Gastrocnemius medialis (tissue), 4 donors: ENCODE measurements at regions not wholly inside any gene's neighbourhood (a gene's known extent, or its start where the extent isn't known, plus 50 kb on each side); places are given as distances from the start of the nearest gene placed in this dataset.
"Not testable (repeated sequence)": the region's sequence is repeated elsewhere in the genome, so short reads cannot be mapped to it uniquely, and the experiment has no call there.

Source experiments
- CTCF ChIP-seq, 5 experiments: fragments of 450-650 bp in 3 of 5; fragments of 200-600 bp in 2 of 5; sonication (generic) in 2 of 5; IDR thresholded peaks in 4 of 5; conservative IDR thresholded peaks in 1 of 5; 1 replicate in 4 of 5; 2 replicates in 1 of 5; pipeline ENCODE4 v1.5.1; 2016 to 2019; ENCODE audit warnings: antibody characterized with exemption in 5 of 5, mild to moderate bottlenecking in 3 of 5, moderate library complexity in 3 of 5
- POLR2A ChIP-seq, 2 donors: fragments of 450-650 bp; IDR thresholded peaks; one replicate each; pipeline ENCODE4 v1.6.1; 2017; ENCODE audit warnings: antibody characterized with exemption in 2 of 2, mild to moderate bottlenecking in 2 of 2, moderate library complexity in 2 of 2

DNA sequence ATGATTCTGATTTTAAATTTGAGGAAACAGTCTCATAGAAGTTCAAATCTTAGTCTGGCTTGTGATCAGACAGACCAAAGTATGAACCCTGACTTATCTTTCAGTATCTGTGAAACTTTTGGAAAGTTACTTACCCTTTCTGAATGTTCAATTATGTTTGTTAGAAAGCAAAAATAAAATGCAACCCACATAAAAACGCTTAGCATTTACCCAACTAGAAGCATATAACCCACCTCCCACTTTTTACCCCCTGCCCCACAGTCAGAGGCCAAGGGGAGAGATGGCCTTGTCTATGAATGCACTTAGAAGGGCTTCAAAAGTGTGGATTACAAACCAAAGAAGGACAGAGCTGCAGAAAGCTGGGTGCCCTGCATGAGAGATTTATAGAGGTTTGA is 248.2 kb downstream of the SPATA31A6 start:
- not testable (repeated sequence) for TF ChIP-seq CTCF (IDR thresholded peaks at IDR 0.05 in 4 of 5, conservative IDR thresholded peaks at IDR 0.05 in 1 of 5); POLR2A (IDR thresholded peaks at IDR 0.05)
